Adrenal gland (tissue), 9 donors: ENCODE measurements at regions not wholly inside any gene's neighbourhood (a gene's known extent, or its start where the extent isn't known, plus 50 kb on each side); places are given as distances from the start of the nearest gene placed in this dataset.

Experiments used
- DNase-seq, 7 donors: peaks; one replicate each; pipeline ENCODE4 v3.0.0-alpha.2; 2019 to 2020
- H3K27ac ChIP-seq, 5 donors: fragments of 200-600 bp; sonication (generic) in 4 of 5; 1 replicate in 3 of 5; 2 replicates in 2 of 5; pipeline versions ENCODE4 v1.5.1 to v1.8.0; 2016 to 2020; ENCODE audit warnings: mild to moderate bottlenecking in 1 of 5
- H3K27me3 ChIP-seq: fragments of 200-600 bp; 2 replicates; pipeline ENCODE4 v1.8.0; 2021
- H3K36me3 ChIP-seq, 2 donors: fragments of 200-600 bp; replicated peaks in 1 of 2; 1 replicate in 1 of 2; 2 replicates in 1 of 2; pipeline versions ENCODE4 v1.5.1 to v1.8.0; 2018 to 2022
- H3K4me1 ChIP-seq, 2 donors: fragments of 200-600 bp; replicated peaks in 1 of 2; 1 replicate in 1 of 2; 2 replicates in 1 of 2; pipeline versions ENCODE4 v1.5.1 to v1.8.0; 2018 to 2021
- H3K4me3 ChIP-seq, 4 donors: fragments of 200-600 bp; sonication (generic) in 3 of 4; one replicate each; pipeline ENCODE4 v1.5.1; 2016 to 2018
- H3K9me3 ChIP-seq, 3 donors: fragments of 200-600 bp; sonication (generic) in 1 of 3; replicated peaks in 1 of 3; 1 replicate in 2 of 3; 2 replicates in 1 of 3; pipeline versions ENCODE4 v1.5.1 to v1.8.0; 2016 to 2021
- POLR2A ChIP-seq, 2 donors: fragments of 450-650 bp; IDR thresholded peaks; one replicate each; pipeline ENCODE4 v1.6.1; 2017; ENCODE audit warnings: antibody characterized with exemption in 2 of 2, mild to moderate bottlenecking in 2 of 2, moderate library complexity in 1 of 2
- WGBS, 4 donors: extraction: QIAGEN DNeasy Blood & Tissue Kit in 2 of 4; methylation state at CpG; one replicate each; pipeline versions ENCODE4 v1.1.5 to v1.1.7; 2013 to 2017; 5-methylcytosine and 5-hydroxymethylcytosine counted together
- intact Hi-C, 2 donors: fragments of 100-400 bp; cut with DNase I; formaldehyde crosslinking; loops; one replicate each; pipeline versions ENCODE4 v1.14.1 to v1.15.0; 2022 to 2023
- TF ChIP-seq, protein P1 (sequence below), 6 experiments: fragments of 450-650 bp in 4 of 6; fragments of 200-600 bp in 2 of 6; sonication (generic) in 1 of 6; IDR thresholded peaks; 1 replicate in 5 of 6; 2 replicates in 1 of 6; pipeline versions ENCODE4 v1.5.1 to v1.8.0; 2016 to 2021; ENCODE audit warnings: antibody characterized with exemption in 6 of 6, mild to moderate bottlenecking in 2 of 6, moderate library complexity in 1 of 6
- donor health status: healthy with polysubstance abuse.
- donor health status: Bipolar disorder and iron deficiency.
- donor health status: DM: yes; HTN: yes; CAD: no.
- donor health status: DM: no; HTN: no; CAD: no.
- donor health status: DM: no; HTN: no; CAD: no.

DNA sequence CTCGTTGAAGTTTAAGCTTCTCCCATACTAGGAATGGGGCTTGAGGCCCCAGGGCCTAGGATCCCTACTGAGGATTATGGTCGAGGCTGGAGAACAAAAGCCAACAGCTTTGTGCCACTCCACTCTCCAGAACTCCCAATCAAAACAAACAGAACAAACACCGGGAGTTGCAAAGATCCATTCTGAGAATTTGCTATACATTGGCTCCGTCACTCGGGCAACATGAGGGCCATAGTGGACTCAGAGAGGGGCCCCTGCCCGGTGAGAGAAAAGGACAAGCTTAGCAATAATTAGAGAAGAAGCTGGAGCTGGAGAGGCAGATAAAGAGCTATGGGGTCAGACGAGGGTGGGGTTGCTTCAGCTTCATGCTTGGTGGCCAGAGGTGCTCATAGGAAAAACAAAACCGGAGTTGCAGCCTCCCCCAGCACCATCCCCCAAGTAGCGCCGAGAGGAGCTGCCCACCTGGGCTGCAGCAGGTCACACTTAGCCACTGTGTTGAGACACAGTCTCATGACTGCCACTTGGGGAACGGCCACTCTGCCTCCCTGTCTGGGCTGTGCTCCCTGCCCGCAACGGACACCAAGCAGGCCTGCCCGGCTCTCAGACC, 142.3 kb upstream of the HAAO start:
- WGBS, 4 donors = 86 to 87% (median 87%) methylated on average over 14 of the region's 14 CpGs
- Histone ChIP-seq H3K27ac (no peak overlapping the region), H3K4me1 (peaks cover 2 to 31% of the 10 kb centered on the region in 2 donors), H3K27me3 (no peaks in the 10 kb centered on the region), H3K9me3 (no peaks in the 10 kb centered on the region), H3K36me3 (no peaks in the 10 kb centered on the region), H3K4me3 (no peak overlapping the region)
- intact Hi-C loops = no loop called here
- no peak for TF ChIP-seq POLR2A (IDR thresholded peaks at IDR 0.05)
- no peak for DNase-seq

DNA sequence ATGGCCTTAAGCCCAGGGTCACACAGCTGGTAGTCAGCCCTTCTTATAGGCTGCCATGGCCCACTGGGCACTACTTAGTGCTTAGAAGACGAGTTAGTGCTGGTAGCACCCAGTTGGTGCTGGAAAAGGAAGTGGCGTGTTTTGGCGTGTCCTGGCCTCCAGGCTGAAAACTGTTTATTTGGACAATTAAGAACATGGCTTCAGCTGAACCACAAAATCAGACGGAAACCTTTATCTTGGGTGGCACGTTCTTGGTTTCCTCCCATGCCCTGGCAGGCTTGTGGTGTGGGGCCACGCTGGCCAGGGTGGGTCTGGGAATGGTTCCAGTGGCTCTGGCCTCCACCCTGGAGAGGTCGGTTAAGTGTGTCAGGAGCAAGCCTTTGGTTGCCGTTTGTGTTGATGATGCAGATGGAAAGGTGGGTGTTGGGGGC, 141.5 kb upstream of the HAAO start:
- Histone ChIP-seq H3K36me3 (no peaks in the 10 kb centered on the region), H3K9me3 (no peaks in the 10 kb centered on the region), H3K4me1 (peaks cover 3 to 39% of the 10 kb centered on the region in 2 donors), H3K4me3 (no peak overlapping the region), H3K27ac (no peak overlapping the region), H3K27me3 (no peaks in the 10 kb centered on the region)
- no peak for DNase-seq
- WGBS, 4 donors = 57 to 77% (median 66%) methylated on average over 4 to 8 of the region's 8 CpGs
- no peak for TF ChIP-seq POLR2A (IDR thresholded peaks at IDR 0.05)
- TF ChIP-seq, protein P1, sequence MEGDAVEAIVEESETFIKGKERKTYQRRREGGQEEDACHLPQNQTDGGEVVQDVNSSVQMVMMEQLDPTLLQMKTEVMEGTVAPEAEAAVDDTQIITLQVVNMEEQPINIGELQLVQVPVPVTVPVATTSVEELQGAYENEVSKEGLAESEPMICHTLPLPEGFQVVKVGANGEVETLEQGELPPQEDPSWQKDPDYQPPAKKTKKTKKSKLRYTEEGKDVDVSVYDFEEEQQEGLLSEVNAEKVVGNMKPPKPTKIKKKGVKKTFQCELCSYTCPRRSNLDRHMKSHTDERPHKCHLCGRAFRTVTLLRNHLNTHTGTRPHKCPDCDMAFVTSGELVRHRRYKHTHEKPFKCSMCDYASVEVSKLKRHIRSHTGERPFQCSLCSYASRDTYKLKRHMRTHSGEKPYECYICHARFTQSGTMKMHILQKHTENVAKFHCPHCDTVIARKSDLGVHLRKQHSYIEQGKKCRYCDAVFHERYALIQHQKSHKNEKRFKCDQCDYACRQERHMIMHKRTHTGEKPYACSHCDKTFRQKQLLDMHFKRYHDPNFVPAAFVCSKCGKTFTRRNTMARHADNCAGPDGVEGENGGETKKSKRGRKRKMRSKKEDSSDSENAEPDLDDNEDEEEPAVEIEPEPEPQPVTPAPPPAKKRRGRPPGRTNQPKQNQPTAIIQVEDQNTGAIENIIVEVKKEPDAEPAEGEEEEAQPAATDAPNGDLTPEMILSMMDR (IDR thresholded peaks at IDR 0.05) = no peak
- intact Hi-C loops = no loop called here

DNA sequence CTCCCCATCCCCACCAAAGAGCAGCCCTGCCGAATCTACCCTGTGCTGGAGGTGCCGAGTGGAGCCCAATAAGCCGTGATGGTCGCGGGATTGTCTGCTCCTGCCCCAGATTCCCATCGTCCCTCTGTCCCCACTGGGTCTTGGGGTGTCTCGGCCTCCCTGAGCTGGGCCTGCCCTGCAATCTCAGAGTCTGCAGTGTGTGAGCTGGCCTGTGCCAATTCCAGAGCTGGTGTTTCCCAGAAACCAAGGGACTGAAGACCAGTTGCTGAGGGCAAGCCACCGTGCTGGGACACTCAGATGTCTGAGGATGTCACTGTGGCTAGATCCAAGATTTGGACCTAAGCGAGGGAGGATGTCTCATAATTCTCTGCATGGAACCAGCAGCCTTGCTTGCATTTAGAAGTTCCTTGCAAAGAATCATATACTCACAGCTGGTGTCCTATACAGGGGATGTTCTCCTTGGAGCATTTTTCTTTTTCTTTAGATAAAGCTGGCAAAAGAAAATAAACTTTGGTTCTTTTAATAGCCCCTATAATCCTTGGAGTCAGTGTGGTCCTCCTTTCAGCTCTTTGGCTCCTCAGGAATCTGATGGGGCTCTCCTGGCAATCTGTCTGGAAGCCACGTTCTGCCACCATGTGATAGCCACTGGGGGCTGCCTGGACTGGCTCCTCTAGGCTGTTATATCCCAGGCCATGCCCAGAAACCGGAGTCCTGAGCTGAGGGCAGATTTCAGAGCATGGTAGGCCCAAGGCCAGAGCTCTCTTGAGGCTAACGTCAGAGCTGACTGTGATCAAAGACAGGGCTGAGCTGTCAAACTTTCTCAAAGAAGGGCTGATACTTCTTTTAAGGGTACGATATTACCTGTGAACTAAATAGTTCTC, 140.1 kb upstream of the HAAO start:
- intact Hi-C loops = no loop called here
- no peaks in the 10 kb centered on the region for H3K9me3 ChIP-seq
- peak overlapping the region in 2 of 5 donors; percentile 20 to 60 for H3K27ac ChIP-seq
- no peaks in the 10 kb centered on the region for H3K36me3 ChIP-seq
- WGBS, 4 donors = 72 to 77% (median 75%) methylated on average over 13 of the region's 13 CpGs
- peak in 3 of 7 donors; percentile 44 to 55 (median 52) for DNase-seq
- TF ChIP-seq, protein P1 (IDR thresholded peaks at IDR 0.05) = no peak
- TF ChIP-seq POLR2A (IDR thresholded peaks at IDR 0.05) = no peak
- H3K4me3 ChIP-seq = no peak overlapping the region
- no peaks in the 10 kb centered on the region for H3K27me3 ChIP-seq
- H3K4me1 ChIP-seq = peaks cover 3 to 48% of the 10 kb centered on the region in 2 donors

DNA sequence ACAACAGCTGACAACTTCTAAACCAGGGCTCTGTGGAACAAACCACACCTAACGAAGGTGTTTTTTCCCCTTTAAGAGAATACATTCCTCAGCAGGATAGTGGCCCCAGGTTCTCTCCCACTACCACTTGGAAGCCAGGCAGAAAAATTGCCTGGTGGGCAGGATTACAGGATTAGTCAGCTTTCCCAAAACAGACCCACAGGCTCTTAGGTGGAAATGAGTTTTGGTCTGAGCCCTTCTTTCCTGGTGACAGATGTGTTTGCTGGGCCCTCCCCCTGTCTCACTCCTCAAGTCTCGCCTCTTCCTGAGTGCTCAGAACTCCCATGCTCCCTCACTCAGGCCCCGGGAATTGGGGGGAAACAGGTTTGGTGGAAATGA, 139.4 kb upstream of the HAAO start:
- Histone ChIP-seq H3K9me3 (no peaks in the 10 kb centered on the region), H3K27ac (peak overlapping the region in 2 of 5 donors; percentile 20 to 60)
- intact Hi-C loops = no loop called here

More for the DNA sequence above, 139.4 kb upstream of the HAAO start:
- TF ChIP-seq, protein P1 (IDR thresholded peaks at IDR 0.05) = no peak
- TF ChIP-seq POLR2A (IDR thresholded peaks at IDR 0.05) = no peak
- no peaks in the 10 kb centered on the region for H3K27me3 ChIP-seq
- H3K4me1 ChIP-seq = peaks cover 3 to 55% of the 10 kb centered on the region in 2 donors
- WGBS, 4 donors = 81 to 93% (median 86%) methylated on average over 2 to 3 of the region's 3 CpGs
- H3K4me3 ChIP-seq = no peak overlapping the region
- H3K36me3 ChIP-seq = no peaks in the 10 kb centered on the region
- DNase-seq = no peak
